ENCODE measurements at regions not wholly inside any gene's neighbourhood (a gene's known extent, or its start where the extent isn't known, plus 50 kb on each side); places are given as distances from the start of the nearest gene placed in this dataset.

DNA sequence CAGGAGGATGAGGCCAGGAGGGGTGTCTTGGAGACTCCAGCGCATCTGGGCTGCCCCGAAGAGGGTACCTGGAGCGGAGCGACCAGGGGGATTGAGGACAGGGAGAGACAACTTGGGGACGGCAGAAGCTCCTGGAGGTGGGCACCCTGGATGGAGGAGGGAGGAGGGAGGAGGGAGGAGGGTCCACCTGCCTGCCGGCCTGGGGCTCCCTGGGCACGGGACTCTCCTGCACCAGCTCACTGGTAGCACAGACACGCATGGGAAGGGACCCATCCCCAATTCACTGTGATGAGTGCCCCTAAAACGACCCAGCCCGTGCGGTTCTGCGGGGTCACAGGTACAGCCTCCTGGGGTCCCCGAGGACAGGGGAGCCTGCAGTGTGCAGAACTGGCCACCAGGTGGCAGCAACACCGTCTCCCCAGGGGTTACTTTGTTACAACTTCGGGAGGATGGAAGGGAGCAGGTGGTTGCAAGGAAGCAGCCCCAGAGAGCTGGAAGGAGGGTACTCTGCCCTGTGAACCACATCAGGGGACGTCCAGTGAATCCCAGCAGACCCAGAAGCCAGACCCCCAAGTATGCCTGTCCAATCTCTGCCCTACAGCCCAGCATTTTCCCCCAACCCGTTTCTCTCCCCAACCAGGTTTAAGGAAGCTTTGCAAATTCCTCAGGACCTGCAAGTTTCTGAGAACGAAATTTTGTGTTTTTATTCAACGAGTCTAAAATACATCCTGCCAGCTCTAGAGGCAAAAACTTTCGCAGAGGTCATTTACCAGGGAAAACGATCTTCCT, 482.4 kb downstream of the NPHP4 start:
- TF ChIP-seq EP300 (conservative IDR thresholded peaks at IDR 0.05; ENCODE audit: poor library complexity, severe bottlenecking), result no peak
- TF ChIP-seq SMC3 (conservative IDR thresholded peaks at IDR 0.05; ENCODE audit: poor library complexity), result peak; percentile 79
- TF ChIP-seq, protein P1, sequence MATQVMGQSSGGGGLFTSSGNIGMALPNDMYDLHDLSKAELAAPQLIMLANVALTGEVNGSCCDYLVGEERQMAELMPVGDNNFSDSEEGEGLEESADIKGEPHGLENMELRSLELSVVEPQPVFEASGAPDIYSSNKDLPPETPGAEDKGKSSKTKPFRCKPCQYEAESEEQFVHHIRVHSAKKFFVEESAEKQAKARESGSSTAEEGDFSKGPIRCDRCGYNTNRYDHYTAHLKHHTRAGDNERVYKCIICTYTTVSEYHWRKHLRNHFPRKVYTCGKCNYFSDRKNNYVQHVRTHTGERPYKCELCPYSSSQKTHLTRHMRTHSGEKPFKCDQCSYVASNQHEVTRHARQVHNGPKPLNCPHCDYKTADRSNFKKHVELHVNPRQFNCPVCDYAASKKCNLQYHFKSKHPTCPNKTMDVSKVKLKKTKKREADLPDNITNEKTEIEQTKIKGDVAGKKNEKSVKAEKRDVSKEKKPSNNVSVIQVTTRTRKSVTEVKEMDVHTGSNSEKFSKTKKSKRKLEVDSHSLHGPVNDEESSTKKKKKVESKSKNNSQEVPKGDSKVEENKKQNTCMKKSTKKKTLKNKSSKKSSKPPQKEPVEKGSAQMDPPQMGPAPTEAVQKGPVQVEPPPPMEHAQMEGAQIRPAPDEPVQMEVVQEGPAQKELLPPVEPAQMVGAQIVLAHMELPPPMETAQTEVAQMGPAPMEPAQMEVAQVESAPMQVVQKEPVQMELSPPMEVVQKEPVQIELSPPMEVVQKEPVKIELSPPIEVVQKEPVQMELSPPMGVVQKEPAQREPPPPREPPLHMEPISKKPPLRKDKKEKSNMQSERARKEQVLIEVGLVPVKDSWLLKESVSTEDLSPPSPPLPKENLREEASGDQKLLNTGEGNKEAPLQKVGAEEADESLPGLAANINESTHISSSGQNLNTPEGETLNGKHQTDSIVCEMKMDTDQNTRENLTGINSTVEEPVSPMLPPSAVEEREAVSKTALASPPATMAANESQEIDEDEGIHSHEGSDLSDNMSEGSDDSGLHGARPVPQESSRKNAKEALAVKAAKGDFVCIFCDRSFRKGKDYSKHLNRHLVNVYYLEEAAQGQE (IDR thresholded peaks at IDR 0.05; ENCODE audit: borderline replicate concordance), result no peak
- TF ChIP-seq, protein P2, sequence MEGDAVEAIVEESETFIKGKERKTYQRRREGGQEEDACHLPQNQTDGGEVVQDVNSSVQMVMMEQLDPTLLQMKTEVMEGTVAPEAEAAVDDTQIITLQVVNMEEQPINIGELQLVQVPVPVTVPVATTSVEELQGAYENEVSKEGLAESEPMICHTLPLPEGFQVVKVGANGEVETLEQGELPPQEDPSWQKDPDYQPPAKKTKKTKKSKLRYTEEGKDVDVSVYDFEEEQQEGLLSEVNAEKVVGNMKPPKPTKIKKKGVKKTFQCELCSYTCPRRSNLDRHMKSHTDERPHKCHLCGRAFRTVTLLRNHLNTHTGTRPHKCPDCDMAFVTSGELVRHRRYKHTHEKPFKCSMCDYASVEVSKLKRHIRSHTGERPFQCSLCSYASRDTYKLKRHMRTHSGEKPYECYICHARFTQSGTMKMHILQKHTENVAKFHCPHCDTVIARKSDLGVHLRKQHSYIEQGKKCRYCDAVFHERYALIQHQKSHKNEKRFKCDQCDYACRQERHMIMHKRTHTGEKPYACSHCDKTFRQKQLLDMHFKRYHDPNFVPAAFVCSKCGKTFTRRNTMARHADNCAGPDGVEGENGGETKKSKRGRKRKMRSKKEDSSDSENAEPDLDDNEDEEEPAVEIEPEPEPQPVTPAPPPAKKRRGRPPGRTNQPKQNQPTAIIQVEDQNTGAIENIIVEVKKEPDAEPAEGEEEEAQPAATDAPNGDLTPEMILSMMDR (IDR thresholded peaks at IDR 0.05; ENCODE audit: poor library complexity, severe bottlenecking), result peak; percentile 74
- TF ChIP-seq EZH2 (IDR thresholded peaks at IDR 0.05; ENCODE audit: borderline replicate concordance, insufficient read depth, low read length, poor library complexity, severe bottlenecking), result no peak
- TF ChIP-seq TAF1 (IDR thresholded peaks at IDR 0.05; ENCODE audit: low read depth), result no peak
- TF ChIP-seq MXI1 (conservative IDR thresholded peaks at IDR 0.05; ENCODE audit: poor library complexity, severe bottlenecking), result no peak
- peak; percentile 69 for TF ChIP-seq RAD21 (conservative IDR thresholded peaks at IDR 0.05)
- no peak for TF ChIP-seq POLR2AphosphoS5 (IDR thresholded peaks at IDR 0.05)
- H2AFZ ChIP-seq (ENCODE audit: low read depth, low read length), result no peak overlapping the region
- H3K27ac ChIP-seq (ENCODE audit: low read length), result no peak overlapping the region
- H3K9ac ChIP-seq (ENCODE audit: low read length), result no peak overlapping the region
- H3K4me2 ChIP-seq (ENCODE audit: low read length), result no peak overlapping the region
- no peaks in the 10 kb centered on the region for H3K9me3 ChIP-seq (ENCODE audit: low read length)
- H3K9me2 ChIP-seq (ENCODE audit: insufficient read depth, low read length), result no peaks in the 10 kb centered on the region
- no peak overlapping the region for H3K4me3 ChIP-seq (ENCODE audit: low read length)
- H3K27me3 ChIP-seq (ENCODE audit: insufficient read depth, low read depth, low read length), result no peaks in the 10 kb centered on the region
- no peaks in the 10 kb centered on the region for H3K36me3 ChIP-seq (ENCODE audit: insufficient read depth, low read length)
- no peaks in the 10 kb centered on the region for H3K79me2 ChIP-seq (replicated peaks; ENCODE audit: insufficient read depth, low read length)
- no peaks in the 10 kb centered on the region for H4K20me1 ChIP-seq (ENCODE audit: insufficient read depth)
- no peaks in the 10 kb centered on the region for H3F3A ChIP-seq (ENCODE audit: insufficient read depth, low read length, poor library complexity, severe bottlenecking)

DNA sequence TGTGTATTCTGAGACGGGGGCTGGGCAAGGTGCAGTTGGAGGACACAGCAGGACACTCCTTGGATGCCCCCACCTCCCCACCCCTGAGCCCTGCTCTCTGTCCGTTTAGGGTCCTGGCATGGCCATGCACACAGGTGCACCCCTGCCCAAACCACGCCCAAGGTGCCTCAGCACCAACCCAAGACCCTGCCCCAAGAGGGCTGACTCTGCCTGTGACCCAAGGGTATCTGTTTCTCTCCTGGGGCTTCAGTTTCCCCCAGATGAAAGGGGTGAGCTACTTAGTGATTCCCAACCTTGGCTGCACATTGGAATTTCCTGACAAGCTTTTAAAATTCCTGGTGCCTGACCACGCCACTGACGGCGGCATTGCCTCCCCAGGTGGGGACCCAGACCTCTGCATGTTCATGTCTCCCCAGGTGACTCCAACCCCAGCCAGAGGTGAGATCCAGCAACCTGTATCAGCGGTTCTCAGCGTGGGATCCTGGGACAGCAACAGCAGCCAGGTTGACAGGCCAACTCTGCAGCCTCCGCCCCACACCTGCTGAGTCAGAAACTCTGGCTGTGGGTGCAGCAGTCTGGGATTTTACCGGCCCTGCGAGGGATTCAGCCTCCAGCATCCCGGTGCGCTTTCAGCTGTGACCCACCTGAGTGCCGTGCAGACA, 483.4 kb downstream of the NPHP4 start:
- H4K20me1 ChIP-seq (ENCODE audit: insufficient read depth), result no peaks in the 10 kb centered on the region

More for the DNA sequence above, 483.4 kb downstream of the NPHP4 start:
- Histone ChIP-seq H3K9me2 (ENCODE audit: insufficient read depth, low read length) (no peaks in the 10 kb centered on the region), H3K27ac (ENCODE audit: low read length) (no peak overlapping the region), H3F3A (ENCODE audit: insufficient read depth, low read length, poor library complexity, severe bottlenecking) (no peaks in the 10 kb centered on the region), H3K9ac (ENCODE audit: low read length) (no peak overlapping the region), H2AFZ (ENCODE audit: low read depth, low read length) (no peak overlapping the region), H3K79me2 (replicated peaks; ENCODE audit: insufficient read depth, low read length) (no peaks in the 10 kb centered on the region), H3K4me3 (ENCODE audit: low read length) (no peak overlapping the region), H3K27me3 (ENCODE audit: insufficient read depth, low read depth, low read length) (no peaks in the 10 kb centered on the region), H3K36me3 (ENCODE audit: insufficient read depth, low read length) (no peaks in the 10 kb centered on the region), H3K4me2 (ENCODE audit: low read length) (no peak overlapping the region), H3K9me3 (ENCODE audit: low read length) (no peaks in the 10 kb centered on the region)
- no peak for TF ChIP-seq MXI1 (conservative IDR thresholded peaks at IDR 0.05; ENCODE audit: poor library complexity, severe bottlenecking)
- TF ChIP-seq RAD21 (conservative IDR thresholded peaks at IDR 0.05), result no peak
- no peak for TF ChIP-seq POLR2AphosphoS5 (IDR thresholded peaks at IDR 0.05)
- no peak for TF ChIP-seq TAF1 (IDR thresholded peaks at IDR 0.05; ENCODE audit: low read depth)
- TF ChIP-seq, protein P2 (IDR thresholded peaks at IDR 0.05; ENCODE audit: poor library complexity, severe bottlenecking), result no peak
- TF ChIP-seq EP300 (conservative IDR thresholded peaks at IDR 0.05; ENCODE audit: poor library complexity, severe bottlenecking), result no peak
- no peak for TF ChIP-seq EZH2 (IDR thresholded peaks at IDR 0.05; ENCODE audit: borderline replicate concordance, insufficient read depth, low read length, poor library complexity, severe bottlenecking)
- TF ChIP-seq, protein P1 (IDR thresholded peaks at IDR 0.05; ENCODE audit: borderline replicate concordance), result no peak
- no peak for TF ChIP-seq SMC3 (conservative IDR thresholded peaks at IDR 0.05; ENCODE audit: poor library complexity)
